GM18505 (cell line): ENCODE measurements at regions not wholly inside any gene's neighbourhood (a gene's known extent, or its start where the extent isn't known, plus 50 kb on each side); places are given as distances from the start of the nearest gene placed in this dataset.

ENCODE experiments used
- ATAC-seq: cut with Tn5 transposase; IDR thresholded peaks from one replicate; pipeline ENCODE4 v1.9.1; 2021; ENCODE audit not compliant: unreplicated experiment
- POLR2A ChIP-seq: IDR thresholded peaks from 4 replicates; pipeline ENCODE4 v1.6.1; 2011; ENCODE audit warnings: borderline replicate concordance; ENCODE audit not compliant: insufficient read depth, insufficient read length; ENCODE audit errors: extremely low read depth

DNA sequence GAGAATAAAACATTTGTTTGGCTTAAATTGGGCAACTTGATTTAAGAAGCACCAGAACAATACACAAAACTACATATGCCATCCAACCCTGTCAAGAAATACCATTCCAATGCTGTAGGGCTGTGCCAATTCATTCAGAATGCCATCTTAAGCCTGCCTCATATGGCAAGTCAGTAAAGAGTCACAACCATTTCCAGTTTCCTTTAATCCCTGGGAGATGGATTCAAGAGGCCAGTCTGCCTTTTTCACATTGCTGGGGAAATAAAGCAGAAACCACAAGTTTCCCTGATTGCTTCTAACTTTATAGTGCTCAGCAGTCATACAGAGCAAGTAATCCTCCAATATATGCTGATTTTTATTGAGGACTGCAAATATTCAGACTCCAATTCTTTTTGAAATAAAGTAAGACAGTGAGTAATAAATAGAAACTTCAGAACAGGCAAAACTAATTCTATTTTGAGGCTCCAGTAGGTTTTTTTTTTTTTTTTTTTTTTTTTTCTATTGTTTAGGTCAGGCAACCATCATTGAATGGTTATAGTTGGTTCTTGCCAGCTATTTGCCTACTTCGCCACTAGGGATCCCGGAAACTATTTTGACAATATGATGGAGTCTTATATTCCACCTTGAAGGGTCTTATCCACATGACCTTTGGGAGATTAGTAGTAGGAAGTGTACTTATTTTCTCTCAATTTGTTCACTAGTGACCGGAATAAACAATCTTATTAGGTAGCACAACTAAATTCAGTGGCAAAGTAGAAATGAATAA lies 400.9 kb upstream of the MEF2C start:
- no peak for ATAC-seq
- TF ChIP-seq POLR2A, result no peak

DNA sequence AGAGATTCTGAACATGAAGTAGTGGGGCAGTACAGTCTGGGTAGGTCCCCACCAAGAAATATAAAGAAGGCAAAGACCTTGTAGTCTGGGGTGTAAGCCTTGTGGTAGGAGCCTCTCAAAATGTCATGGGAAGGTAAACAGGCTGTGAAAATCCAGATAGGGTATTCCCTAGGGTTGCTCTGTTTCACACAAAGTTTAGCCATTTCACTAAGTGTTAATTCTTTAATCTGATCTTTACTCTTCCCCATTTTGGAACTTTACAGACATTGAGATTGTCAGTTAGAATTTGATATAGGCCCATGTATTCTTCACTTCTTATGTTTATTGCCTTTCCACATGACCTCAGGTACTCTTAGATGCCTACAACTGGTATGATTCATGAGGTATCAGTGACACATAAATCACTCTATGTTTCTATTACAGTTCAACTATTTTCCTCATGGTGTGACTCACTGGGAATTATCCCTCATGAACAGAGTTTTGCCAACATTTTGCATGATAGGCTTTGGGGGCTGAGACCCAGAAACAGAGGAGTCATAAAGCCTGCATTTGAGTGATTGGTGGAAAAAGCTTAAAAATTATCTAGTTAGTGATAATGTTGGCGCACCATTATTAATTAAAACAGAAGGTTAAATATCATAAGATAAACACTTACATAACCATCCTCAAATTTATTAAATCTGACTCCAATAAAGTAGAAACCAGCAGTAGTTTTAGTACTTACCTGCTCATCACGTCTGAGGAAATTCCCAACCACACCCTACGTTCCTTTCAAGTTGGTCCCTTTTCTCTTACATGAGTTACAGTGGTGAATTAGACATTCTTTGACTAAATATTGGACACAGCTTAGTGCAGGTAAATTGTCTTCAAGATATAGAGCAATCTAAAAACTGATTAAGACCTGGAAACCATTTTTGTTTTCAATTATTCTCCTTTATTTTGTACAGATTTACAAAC lies 399.8 kb upstream of the MEF2C start:
- ATAC-seq, result no peak
- no peak for TF ChIP-seq POLR2A

DNA sequence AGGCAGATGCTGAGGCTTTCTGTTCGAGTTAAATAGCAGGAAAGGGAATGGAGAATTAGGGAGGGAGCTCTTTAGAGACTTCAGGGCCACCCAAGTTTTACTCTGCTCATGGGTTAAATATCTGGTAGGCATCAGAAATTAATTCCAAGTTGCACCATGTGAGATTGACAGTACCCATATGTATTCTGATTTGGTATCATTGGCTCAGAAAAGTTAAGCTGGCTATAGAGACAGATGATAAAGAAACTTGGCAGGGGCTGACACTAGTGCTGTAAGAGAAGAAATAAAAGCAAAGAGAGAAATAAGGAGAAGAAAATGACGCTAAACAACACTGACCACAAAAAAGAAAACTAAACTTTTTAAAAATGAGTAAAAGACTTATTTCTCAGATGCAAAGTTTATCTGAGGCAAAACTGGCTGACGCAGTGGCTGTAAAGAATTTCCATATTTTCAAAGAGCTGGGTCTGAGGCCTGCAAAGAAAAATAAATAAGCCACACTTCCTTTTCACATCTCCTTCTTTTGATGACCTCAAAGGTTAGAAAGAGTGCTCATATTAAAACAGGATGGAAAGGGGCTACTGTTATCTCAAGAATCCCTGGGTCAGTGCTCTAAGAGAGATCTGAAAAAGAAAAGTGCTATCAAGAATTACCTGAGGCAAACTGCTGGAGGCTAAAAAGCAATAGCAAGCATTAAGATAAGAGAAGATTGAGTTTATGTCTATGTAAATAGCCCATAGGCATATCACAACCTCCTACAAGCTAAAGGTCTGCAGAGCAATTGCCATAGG lies 399.0 kb upstream of the MEF2C start:
- no peak for TF ChIP-seq POLR2A
- no peak for ATAC-seq

DNA sequence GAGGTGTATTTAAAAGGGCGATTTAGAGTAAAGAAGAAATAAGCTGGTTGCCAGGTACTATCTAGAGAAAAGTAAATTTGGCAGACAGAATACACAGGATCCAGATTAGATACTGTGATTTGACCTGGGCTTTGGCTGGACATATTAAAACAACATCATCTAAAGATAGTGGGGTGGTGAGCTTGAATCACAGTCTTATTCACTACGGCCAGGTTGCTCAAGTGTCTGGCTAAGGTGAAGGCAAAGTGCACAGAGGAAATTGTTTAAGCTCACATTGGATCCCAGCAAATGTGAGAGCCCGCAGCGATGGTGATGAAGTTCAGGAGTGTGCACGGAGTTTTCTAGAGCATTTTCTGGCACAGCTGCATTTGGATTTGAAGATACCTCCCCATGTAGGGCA lies 398.2 kb upstream of the MEF2C start:
- ATAC-seq, result no peak
- no peak for TF ChIP-seq POLR2A

DNA sequence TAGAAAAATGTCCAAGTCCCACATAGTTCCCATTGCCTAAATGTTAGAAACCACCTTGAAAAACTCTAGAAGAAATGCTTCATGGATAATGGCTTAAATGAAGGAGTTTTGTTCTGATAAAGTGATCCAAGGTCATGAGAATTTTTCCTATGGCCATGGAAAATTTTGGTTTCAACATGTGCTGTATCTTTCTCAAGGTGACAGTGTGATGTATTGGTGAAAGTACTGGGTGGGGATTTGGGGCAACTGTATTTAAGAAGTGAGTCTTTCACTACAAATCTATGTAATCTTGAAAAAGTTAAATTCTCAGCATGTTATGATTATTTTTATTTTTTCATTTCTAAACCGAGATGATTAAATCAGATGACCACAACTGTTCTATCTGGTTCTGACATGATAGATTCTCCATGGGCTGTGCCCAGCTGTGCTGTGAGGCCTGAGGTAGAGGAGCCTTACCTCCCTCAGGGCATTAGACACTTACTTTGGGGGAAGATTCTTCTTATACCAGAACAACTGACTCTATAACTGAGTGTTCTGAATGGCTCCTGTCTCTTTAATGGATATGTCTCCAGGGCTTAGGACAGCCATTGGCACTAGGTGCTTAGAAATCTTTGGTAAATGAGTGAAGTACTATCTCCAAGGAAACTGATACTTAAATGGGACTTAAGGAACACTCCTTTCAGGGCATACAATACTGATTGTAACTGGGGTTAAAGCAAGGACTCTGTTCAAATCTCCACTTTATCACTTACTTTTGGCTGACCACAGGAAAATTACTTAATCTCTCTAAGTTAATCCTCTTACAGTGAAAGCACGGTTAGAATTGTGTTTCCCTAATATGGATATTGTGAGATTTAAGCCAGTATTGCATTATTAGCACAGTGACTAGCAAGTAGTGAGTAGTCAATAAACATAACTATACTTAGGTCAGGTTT lies 397.4 kb upstream of the MEF2C start:
- no peak for TF ChIP-seq POLR2A
- ATAC-seq, result no peak

DNA sequence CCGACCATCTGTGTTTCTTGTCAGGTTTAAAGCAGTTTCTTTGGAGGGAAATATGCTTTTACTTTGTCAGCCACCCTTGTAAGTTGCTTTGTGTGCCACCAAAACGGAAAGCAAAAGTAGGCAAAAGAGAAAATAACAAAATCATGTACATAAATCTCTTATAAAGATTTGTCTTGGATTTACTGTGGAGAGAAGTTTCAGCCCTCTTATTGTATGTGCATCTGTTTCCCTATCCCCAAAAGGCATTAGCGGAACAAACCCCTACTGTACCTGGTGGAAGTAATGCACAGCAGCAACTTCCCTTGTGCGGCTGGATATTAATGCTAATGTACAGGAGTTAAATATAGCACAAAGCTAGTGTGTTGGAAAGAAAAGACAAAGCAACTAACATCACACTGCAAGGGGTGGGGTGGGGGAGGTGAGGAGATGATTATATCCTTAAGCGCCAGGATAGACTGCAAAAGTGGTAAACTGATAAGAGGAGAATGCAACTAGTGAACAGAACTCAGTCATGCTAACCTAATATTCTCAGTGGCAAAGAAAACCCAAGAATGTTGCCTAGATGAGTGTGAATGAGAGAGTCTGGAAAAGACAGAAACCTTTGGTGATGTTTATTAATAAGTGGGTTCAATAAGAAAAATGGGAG lies 396.5 kb upstream of the MEF2C start:
- no peak for TF ChIP-seq POLR2A
- ATAC-seq, result no peak

DNA sequence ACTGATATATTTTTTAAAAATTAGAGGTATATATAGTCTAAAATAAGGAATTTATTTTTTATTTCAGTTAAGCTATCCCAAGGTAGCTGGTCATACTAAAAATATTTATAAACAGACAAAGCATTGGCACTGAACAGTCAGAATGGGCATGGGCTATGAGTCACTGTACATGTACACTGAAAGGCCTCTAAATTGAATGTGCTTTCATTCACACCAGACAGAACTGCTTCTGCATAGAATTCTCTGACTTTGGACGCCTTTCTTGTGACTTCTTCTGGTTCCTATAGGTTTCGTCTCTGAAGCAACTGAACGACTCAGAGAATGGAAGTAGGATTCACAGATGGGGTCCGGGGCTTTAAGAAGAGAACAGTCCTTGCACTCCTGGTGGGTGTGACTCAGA lies 394.8 kb upstream of the MEF2C start:
- TF ChIP-seq POLR2A, result no peak
- ATAC-seq, result no peak

DNA sequence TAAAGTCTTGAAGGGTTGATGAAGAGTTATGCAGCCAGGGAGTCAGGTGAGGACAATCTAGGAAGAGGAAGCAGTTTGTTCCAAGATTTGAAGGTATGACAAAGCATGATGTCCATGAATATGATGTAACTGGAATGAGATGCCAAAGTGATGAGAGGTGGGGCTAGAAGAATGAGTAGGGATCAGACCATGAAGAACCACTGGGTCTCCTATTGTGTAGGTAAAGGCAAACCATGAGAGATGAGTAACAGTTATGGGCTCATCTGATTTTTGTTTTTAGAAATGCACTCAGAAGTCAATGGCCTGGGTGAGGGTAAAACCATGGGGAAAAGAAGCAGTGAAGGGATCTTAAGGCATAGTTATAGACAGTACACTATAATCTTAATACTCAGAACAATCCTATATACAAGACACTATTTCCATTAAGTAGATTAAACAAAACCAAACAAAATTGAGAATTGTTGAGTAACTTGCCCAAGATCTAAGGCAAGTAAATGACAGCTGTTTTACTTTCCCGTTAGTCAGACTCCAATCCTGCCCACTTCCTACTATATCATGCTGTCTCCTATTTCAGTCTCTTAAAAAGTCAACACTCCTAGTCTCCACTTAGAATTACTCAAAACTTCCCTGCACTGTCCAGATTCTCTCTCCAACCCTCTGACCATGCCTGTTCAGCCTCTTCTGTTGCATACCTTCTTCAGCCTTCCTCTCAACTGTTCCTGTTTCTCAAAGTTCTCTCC lies 393.8 kb upstream of the MEF2C start:
- ATAC-seq, result no peak
- no peak for TF ChIP-seq POLR2A

DNA sequence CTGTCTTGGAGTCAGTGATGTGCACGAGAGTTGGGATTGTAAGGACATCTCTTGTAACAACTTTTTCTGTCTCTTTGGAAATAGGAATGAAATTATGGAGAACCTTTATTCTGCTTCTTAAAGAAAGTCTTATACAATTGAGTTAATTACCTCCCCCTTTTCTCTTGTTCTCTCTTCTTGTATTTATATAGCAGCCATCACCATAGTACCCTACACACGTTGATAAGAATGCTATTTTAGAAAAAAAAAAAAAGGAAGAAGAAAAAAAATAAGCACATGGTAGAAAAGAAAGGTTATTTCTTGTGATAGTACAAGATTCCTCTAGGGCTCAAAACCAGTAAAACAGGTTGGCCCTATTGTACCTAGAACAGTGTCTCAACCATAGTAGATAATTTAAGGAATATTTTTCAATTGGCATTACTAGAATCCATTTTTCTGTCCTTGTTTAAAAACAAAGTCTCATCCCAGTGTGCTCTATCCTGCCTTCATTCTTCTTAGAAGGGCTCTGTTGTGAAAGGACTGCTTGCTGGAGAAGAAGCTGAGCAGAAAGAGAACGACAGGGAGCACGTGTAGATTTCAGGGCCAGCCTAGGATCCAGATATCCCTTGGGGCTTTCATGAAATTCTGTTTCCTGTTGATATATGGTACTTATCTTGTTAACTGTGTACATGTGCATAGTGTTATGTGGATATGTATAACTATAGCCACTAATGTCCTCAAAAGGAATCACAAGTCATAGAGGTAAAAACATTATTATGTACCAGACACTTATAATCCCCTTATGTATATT lies 392.3 kb upstream of the MEF2C start:
- no peak for TF ChIP-seq POLR2A
- no peak for ATAC-seq

DNA sequence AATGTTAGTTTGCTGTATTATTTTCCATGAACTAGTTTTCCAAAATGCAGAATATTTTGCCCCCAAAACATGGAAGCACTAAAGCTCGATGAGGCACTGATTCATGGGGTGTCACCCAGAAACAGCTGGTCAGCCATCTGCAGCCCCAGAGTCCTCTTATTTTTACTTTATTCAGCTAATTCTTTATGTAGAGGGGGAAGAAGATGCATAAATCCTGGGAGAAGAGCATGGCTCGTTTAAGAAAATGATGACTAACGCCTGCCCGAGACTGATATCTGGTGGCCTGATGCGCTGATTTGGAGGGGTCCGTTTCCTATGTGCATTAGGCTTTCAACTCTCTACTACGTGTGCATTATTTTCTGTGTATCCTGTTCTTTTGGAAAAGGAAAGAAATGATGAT lies 390.3 kb upstream of the MEF2C start:
- no peak for ATAC-seq
- no peak for TF ChIP-seq POLR2A

DNA sequence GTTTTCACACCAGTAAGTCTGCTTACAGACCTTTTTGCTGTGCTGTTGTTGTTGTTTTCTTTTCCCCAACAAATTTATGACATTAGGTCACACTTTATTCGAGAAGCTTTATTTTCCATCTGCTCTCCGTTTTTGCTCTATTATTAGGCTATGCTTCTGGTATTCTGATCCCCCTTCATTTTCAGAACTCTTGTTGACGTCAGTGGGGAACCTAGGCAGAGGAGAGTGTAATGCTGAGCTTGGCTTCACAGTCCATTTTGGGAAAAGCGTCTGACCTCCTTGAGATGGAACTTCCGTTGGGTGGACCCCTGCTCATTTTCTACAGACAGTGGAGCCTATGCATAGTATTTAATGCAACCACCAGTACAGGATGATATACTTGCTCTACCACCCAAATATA lies 387.9 kb upstream of the MEF2C start:
- no peak for ATAC-seq
- TF ChIP-seq POLR2A, result no peak
